GM12874 (cell line): ENCODE measurements at regions not wholly inside any gene's neighbourhood (a gene's known extent, or its start where the extent isn't known, plus 50 kb on each side); places are given as distances from the start of the nearest gene placed in this dataset.

Source experiments
- CTCF ChIP-seq: IDR thresholded peaks from 2 replicates; pipeline ENCODE4 v1.5.1; 2011; ENCODE audit warnings: low read depth, mild to moderate bottlenecking, control low read depth, low read length, moderate library complexity; ENCODE audit not compliant: insufficient read depth

- TF ChIP-seq CTCF: no peak
Observed at GRCh38 chr14:53375599-53375998, 222.5 kb upstream of the DDHD1 start.

GRCh38 chr14:53368711-53369201 lies 215.6 kb upstream of the DDHD1 start:
- TF ChIP-seq CTCF: no peak

GRCh38 chr14:53368066-53368465 lies 214.9 kb upstream of the DDHD1 start:
- no peak for TF ChIP-seq CTCF

GRCh38 chr14:53367644-53368026 lies 214.5 kb upstream of the DDHD1 start:
- no peak for TF ChIP-seq CTCF

GRCh38 chr14:53365486-53366130 lies 212.5 kb upstream of the DDHD1 start:
- TF ChIP-seq CTCF: no peak

- no peak for TF ChIP-seq CTCF
Observed at GRCh38 chr14:53360829-53361228, 207.7 kb upstream of the DDHD1 start.

GRCh38 chr14:53358166-53358565 lies 205.0 kb upstream of the DDHD1 start:
- no peak for TF ChIP-seq CTCF
